ENCODE measurements at regions not wholly inside any gene's neighbourhood (a gene's known extent, or its start where the extent isn't known, plus 50 kb on each side); places are given as distances from the start of the nearest gene placed in this dataset.

DNA sequence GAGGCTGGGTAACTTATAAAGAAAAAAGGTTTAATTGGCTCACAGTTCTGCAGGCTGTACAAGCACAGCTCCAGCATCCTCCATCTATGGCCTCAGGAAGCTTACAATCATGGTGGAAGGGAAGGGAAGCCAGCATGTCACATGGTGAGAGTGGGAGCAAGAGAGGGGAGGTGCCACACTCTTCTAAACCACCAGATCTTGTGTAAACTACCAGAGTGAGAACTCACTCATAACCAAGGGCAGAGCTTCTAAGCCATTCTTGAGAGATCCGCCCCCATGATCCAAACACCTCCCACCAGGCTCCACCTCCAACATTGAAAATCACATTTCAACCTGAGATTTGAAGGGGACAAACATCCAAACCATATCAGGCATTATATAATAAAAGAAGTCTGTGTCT, 121.6 kb upstream of the CDC42EP3 start:
- TF ChIP-seq EZH2 (IDR thresholded peaks at IDR 0.05; ENCODE audit: low read depth), result no peak
- TF ChIP-seq, protein P1, sequence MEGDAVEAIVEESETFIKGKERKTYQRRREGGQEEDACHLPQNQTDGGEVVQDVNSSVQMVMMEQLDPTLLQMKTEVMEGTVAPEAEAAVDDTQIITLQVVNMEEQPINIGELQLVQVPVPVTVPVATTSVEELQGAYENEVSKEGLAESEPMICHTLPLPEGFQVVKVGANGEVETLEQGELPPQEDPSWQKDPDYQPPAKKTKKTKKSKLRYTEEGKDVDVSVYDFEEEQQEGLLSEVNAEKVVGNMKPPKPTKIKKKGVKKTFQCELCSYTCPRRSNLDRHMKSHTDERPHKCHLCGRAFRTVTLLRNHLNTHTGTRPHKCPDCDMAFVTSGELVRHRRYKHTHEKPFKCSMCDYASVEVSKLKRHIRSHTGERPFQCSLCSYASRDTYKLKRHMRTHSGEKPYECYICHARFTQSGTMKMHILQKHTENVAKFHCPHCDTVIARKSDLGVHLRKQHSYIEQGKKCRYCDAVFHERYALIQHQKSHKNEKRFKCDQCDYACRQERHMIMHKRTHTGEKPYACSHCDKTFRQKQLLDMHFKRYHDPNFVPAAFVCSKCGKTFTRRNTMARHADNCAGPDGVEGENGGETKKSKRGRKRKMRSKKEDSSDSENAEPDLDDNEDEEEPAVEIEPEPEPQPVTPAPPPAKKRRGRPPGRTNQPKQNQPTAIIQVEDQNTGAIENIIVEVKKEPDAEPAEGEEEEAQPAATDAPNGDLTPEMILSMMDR (conservative IDR thresholded peaks at IDR 0.05), result no peak
